ENCODE measurements at regions not wholly inside any gene's neighbourhood (a gene's known extent, or its start where the extent isn't known, plus 50 kb on each side); places are given as distances from the start of the nearest gene placed in this dataset.

- H3K27ac ChIP-seq (ENCODE audit: low read length), result no peak overlapping the region
- H3K4me1 ChIP-seq (ENCODE audit: control insufficient read depth in 1 of 2, insufficient read depth in 2 of 2, low read length in 2 of 2), result peaks cover 9 to 61% of the 10 kb centered on the region in 2 donors
- H3K27me3 ChIP-seq (ENCODE audit: low read depth, low read length), result no peaks in the 10 kb centered on the region
- no peak overlapping the region for H3K4me3 ChIP-seq (ENCODE audit: low read depth in 1 of 2, low read length in 2 of 2)
- H3K9me3 ChIP-seq (ENCODE audit: control insufficient read depth in 1 of 2, low read length in 2 of 2), result no peaks in the 10 kb centered on the region
- H3K36me3 ChIP-seq (ENCODE audit: control insufficient read depth in 1 of 2, insufficient read depth in 2 of 2, low read length in 2 of 2), result no peaks in the 10 kb centered on the region
Measured at GRCh38 chr16:85175724-85176233, 63.5 kb upstream of the CIBAR2 start.

- H3K27ac ChIP-seq (ENCODE audit: low read length), result no peak overlapping the region
- no peaks in the 10 kb centered on the region for H3K9me3 ChIP-seq (ENCODE audit: control insufficient read depth in 1 of 2, low read length in 2 of 2)
- no peaks in the 10 kb centered on the region for H3K36me3 ChIP-seq (ENCODE audit: control insufficient read depth in 1 of 2, insufficient read depth in 2 of 2, low read length in 2 of 2)
- no peaks in the 10 kb centered on the region for H3K27me3 ChIP-seq (ENCODE audit: low read depth, low read length)
- H3K4me1 ChIP-seq (ENCODE audit: control insufficient read depth in 1 of 2, insufficient read depth in 2 of 2, low read length in 2 of 2), result peaks cover 9 to 51% of the 10 kb centered on the region in 2 donors
- H3K4me3 ChIP-seq (ENCODE audit: low read depth in 1 of 2, low read length in 2 of 2), result no peak overlapping the region
Measured at GRCh38 chr16:85176541-85177447, 64.5 kb upstream of the CIBAR2 start.

GRCh38 chr16:85177448-85177846 lies 65.2 kb upstream of the CIBAR2 start:
- Histone ChIP-seq H3K4me1 (ENCODE audit: control insufficient read depth in 1 of 2, insufficient read depth in 2 of 2, low read length in 2 of 2) (peaks cover 9 to 44% of the 10 kb centered on the region in 2 donors), H3K36me3 (ENCODE audit: control insufficient read depth in 1 of 2, insufficient read depth in 2 of 2, low read length in 2 of 2) (no peaks in the 10 kb centered on the region), H3K9me3 (ENCODE audit: control insufficient read depth in 1 of 2, low read length in 2 of 2) (no peaks in the 10 kb centered on the region), H3K27ac (ENCODE audit: low read length) (no peak overlapping the region), H3K27me3 (ENCODE audit: low read depth, low read length) (no peaks in the 10 kb centered on the region), H3K4me3 (ENCODE audit: low read depth in 1 of 2, low read length in 2 of 2) (no peak overlapping the region)

GRCh38 chr16:85178006-85178591 lies 65.8 kb upstream of the CIBAR2 start:
- Histone ChIP-seq H3K36me3 (ENCODE audit: control insufficient read depth in 1 of 2, insufficient read depth in 2 of 2, low read length in 2 of 2) (no peaks in the 10 kb centered on the region), H3K9me3 (ENCODE audit: control insufficient read depth in 1 of 2, low read length in 2 of 2) (no peaks in the 10 kb centered on the region), H3K27me3 (ENCODE audit: low read depth, low read length) (no peaks in the 10 kb centered on the region), H3K27ac (ENCODE audit: low read length) (no peak overlapping the region), H3K4me3 (ENCODE audit: low read depth in 1 of 2, low read length in 2 of 2) (no peak overlapping the region), H3K4me1 (ENCODE audit: control insufficient read depth in 1 of 2, insufficient read depth in 2 of 2, low read length in 2 of 2) (peaks cover 8 to 40% of the 10 kb centered on the region in 2 donors)

- Histone ChIP-seq H3K9me3 (ENCODE audit: control insufficient read depth in 1 of 2, low read length in 2 of 2) (no peaks in the 10 kb centered on the region), H3K4me3 (ENCODE audit: low read depth in 1 of 2, low read length in 2 of 2) (no peak overlapping the region), H3K27me3 (ENCODE audit: low read depth, low read length) (no peaks in the 10 kb centered on the region), H3K4me1 (ENCODE audit: control insufficient read depth in 1 of 2, insufficient read depth in 2 of 2, low read length in 2 of 2) (peaks cover 3 to 37% of the 10 kb centered on the region in 2 donors), H3K27ac (ENCODE audit: low read length) (no peak overlapping the region), H3K36me3 (ENCODE audit: control insufficient read depth in 1 of 2, insufficient read depth in 2 of 2, low read length in 2 of 2) (peaks cover 0 to 1% of the 10 kb centered on the region in 2 donors)
Measured at GRCh38 chr16:85178596-85178995, 66.3 kb upstream of the CIBAR2 start.

- no peaks in the 10 kb centered on the region for H3K27me3 ChIP-seq (ENCODE audit: low read depth, low read length)
- H3K36me3 ChIP-seq (ENCODE audit: control insufficient read depth in 1 of 2, insufficient read depth in 2 of 2, low read length in 2 of 2), result peaks cover 0 to 10% of the 10 kb centered on the region in 2 donors
- H3K4me3 ChIP-seq (ENCODE audit: low read depth in 1 of 2, low read length in 2 of 2), result no peak overlapping the region
- H3K9me3 ChIP-seq (ENCODE audit: control insufficient read depth in 1 of 2, low read length in 2 of 2), result peaks cover 5 to 7% of the 10 kb centered on the region in 2 donors
- H3K27ac ChIP-seq (ENCODE audit: low read length), result no peak overlapping the region
- peaks cover 0 to 28% of the 10 kb centered on the region in 2 donors for H3K4me1 ChIP-seq (ENCODE audit: control insufficient read depth in 1 of 2, insufficient read depth in 2 of 2, low read length in 2 of 2)
Measured at GRCh38 chr16:85179344-85180046, 67.2 kb upstream of the CIBAR2 start.

GRCh38 chr16:85180047-85180826 lies 68.0 kb upstream of the CIBAR2 start:
- Histone ChIP-seq H3K36me3 (ENCODE audit: control insufficient read depth in 1 of 2, insufficient read depth in 2 of 2, low read length in 2 of 2) (peaks cover 0 to 14% of the 10 kb centered on the region in 2 donors), H3K27me3 (ENCODE audit: low read depth, low read length) (no peaks in the 10 kb centered on the region), H3K9me3 (ENCODE audit: control insufficient read depth in 1 of 2, low read length in 2 of 2) (peaks cover 5 to 10% of the 10 kb centered on the region in 2 donors), H3K4me3 (ENCODE audit: low read depth in 1 of 2, low read length in 2 of 2) (no peak overlapping the region), H3K27ac (ENCODE audit: low read length) (no peak overlapping the region), H3K4me1 (ENCODE audit: control insufficient read depth in 1 of 2, insufficient read depth in 2 of 2, low read length in 2 of 2) (peaks cover 0 to 20% of the 10 kb centered on the region in 2 donors)

GRCh38 chr16:85180827-85181738 lies 68.8 kb upstream of the CIBAR2 start:
- no peak overlapping the region for H3K27ac ChIP-seq (ENCODE audit: low read length)
- peaks cover 0 to 12% of the 10 kb centered on the region in 2 donors for H3K4me1 ChIP-seq (ENCODE audit: control insufficient read depth in 1 of 2, insufficient read depth in 2 of 2, low read length in 2 of 2)
- H3K4me3 ChIP-seq (ENCODE audit: low read depth in 1 of 2, low read length in 2 of 2), result no peak overlapping the region
- H3K9me3 ChIP-seq (ENCODE audit: control insufficient read depth in 1 of 2, low read length in 2 of 2), result peaks cover 5 to 10% of the 10 kb centered on the region in 2 donors
- H3K27me3 ChIP-seq (ENCODE audit: low read depth, low read length), result no peaks in the 10 kb centered on the region
- peaks cover 0 to 14% of the 10 kb centered on the region in 2 donors for H3K36me3 ChIP-seq (ENCODE audit: control insufficient read depth in 1 of 2, insufficient read depth in 2 of 2, low read length in 2 of 2)

- H3K9me3 ChIP-seq (ENCODE audit: control insufficient read depth in 1 of 2, low read length in 2 of 2), result peaks cover 5 to 10% of the 10 kb centered on the region in 2 donors
- peaks cover 0 to 14% of the 10 kb centered on the region in 2 donors for H3K36me3 ChIP-seq (ENCODE audit: control insufficient read depth in 1 of 2, insufficient read depth in 2 of 2, low read length in 2 of 2)
- peaks cover 0 to 5% of the 10 kb centered on the region in 2 donors for H3K4me1 ChIP-seq (ENCODE audit: control insufficient read depth in 1 of 2, insufficient read depth in 2 of 2, low read length in 2 of 2)
- H3K4me3 ChIP-seq (ENCODE audit: low read depth in 1 of 2, low read length in 2 of 2), result no peak overlapping the region
- no peak overlapping the region for H3K27ac ChIP-seq (ENCODE audit: low read length)
- no peaks in the 10 kb centered on the region for H3K27me3 ChIP-seq (ENCODE audit: low read depth, low read length)
Measured at GRCh38 chr16:85181739-85182129, 69.5 kb upstream of the CIBAR2 start.

- Histone ChIP-seq H3K27me3 (ENCODE audit: low read depth, low read length) (no peaks in the 10 kb centered on the region), H3K4me3 (ENCODE audit: low read depth in 1 of 2, low read length in 2 of 2) (no peak overlapping the region), H3K9me3 (ENCODE audit: control insufficient read depth in 1 of 2, low read length in 2 of 2) (peaks cover 5 to 10% of the 10 kb centered on the region in 2 donors), H3K4me1 (ENCODE audit: control insufficient read depth in 1 of 2, insufficient read depth in 2 of 2, low read length in 2 of 2) (no peaks in the 10 kb centered on the region), H3K27ac (ENCODE audit: low read length) (no peak overlapping the region), H3K36me3 (ENCODE audit: control insufficient read depth in 1 of 2, insufficient read depth in 2 of 2, low read length in 2 of 2) (peaks cover 0 to 14% of the 10 kb centered on the region in 2 donors)
Measured at GRCh38 chr16:85182286-85182685, 70.0 kb upstream of the CIBAR2 start.

All from muscle layer of duodenum (tissue), 2 donors.